Esophagus squamous epithelium (tissue), 5 donors: ENCODE measurements at regions not wholly inside any gene's neighbourhood (a gene's known extent, or its start where the extent isn't known, plus 50 kb on each side); places are given as distances from the start of the nearest gene placed in this dataset.
A peak's percentile ranks its signal among the peaks of the same experiment; 100 is the strongest.

Experiments used
- DNase-seq: peaks from one replicate; lab custom pipeline; 2025; lab: John Stamatoyannopoulos, UW
- H3K27ac ChIP-seq, 4 donors: fragments of 200-600 bp; sonication (generic); one replicate each; pipeline ENCODE4 v1.5.1; 2016 to 2019; ENCODE audit warnings: mild to moderate bottlenecking in 1 of 4
- H3K27me3 ChIP-seq, 4 donors: fragments of 200-600 bp; sonication (generic); 1 replicate in 3 of 4; 2 replicates in 1 of 4; pipeline versions ENCODE4 v1.5.1 to v1.6.0; 2017 to 2021; ENCODE audit warnings: antibody characterized with exemption in 1 of 4
- H3K36me3 ChIP-seq, 3 donors: fragments of 200-600 bp; sonication (generic); one replicate each; pipeline ENCODE4 v1.5.1; 2016 to 2019
- H3K4me1 ChIP-seq, 3 donors: fragments of 200-600 bp; sonication (generic); one replicate each; pipeline ENCODE4 v1.5.1; 2017 to 2019
- H3K4me3 ChIP-seq, 4 donors: fragments of 200-600 bp; sonication (generic); 1 replicate in 3 of 4; 2 replicates in 1 of 4; pipeline ENCODE4 v1.5.1; 2016 to 2019; ENCODE audit warnings: mild to moderate bottlenecking in 2 of 4, moderate library complexity in 1 of 4
- H3K9me3 ChIP-seq, 3 donors: fragments of 200-600 bp; sonication (generic); one replicate each; pipeline ENCODE4 v1.5.1; 2016 to 2019
- CTCF ChIP-seq, 6 experiments: fragments of 450-650 bp in 4 of 6; fragments of 200-600 bp in 2 of 6; sonication (generic) in 2 of 6; IDR thresholded peaks; one replicate each; pipeline ENCODE4 v1.5.1; 2016 to 2019; ENCODE audit warnings: antibody characterized with exemption in 6 of 6, mild to moderate bottlenecking in 4 of 6, moderate library complexity in 4 of 6
- POLR2A ChIP-seq, 4 donors: fragments of 450-650 bp; IDR thresholded peaks; one replicate each; pipeline ENCODE4 v1.6.1; 2017; ENCODE audit warnings: antibody characterized with exemption in 4 of 4, mild to moderate bottlenecking in 4 of 4, moderate library complexity in 3 of 4
- WGBS, 2 donors: methylation state at CpG; one replicate each; pipeline ENCODE4 v1.1.5; 2018; 5-methylcytosine and 5-hydroxymethylcytosine counted together
- intact Hi-C: fragments of 100-400 bp; cut with DNase I; formaldehyde crosslinking; loops from one replicate; pipeline ENCODE4 v1.15.0; 2022
- donor health status: DM: yes; HTN: yes; CAD: no.

DNA sequence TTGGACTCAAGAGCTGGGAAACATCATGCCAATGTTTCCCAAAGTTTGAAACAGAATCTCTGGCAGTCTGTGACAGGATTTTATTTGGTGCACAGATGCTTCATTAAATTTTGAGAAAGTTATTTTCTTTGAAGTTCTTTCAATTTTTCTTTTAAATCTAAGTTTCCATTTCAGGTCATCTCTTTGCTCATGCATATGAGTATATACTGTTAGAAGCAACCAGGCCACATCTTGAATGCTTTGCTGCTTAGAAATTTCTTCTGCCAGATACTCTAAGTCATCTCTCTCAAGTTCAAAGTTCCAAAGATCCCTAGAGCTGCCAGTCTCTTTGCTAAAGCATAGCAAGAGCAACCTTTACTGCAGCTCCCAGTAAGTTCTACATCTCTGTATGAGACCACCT is 59.1 kb upstream of the CCDC28A start:
- no peaks in the 10 kb centered on the region for H3K36me3 ChIP-seq
- intact Hi-C loops = no loop called here
- H3K4me3 ChIP-seq = no peak overlapping the region
- no peak for DNase-seq
- no peak overlapping the region for H3K27ac ChIP-seq
- H3K9me3 ChIP-seq = peaks cover 0 to 8% (median 0%) of the 10 kb centered on the region in 3 donors
- TF ChIP-seq POLR2A (IDR thresholded peaks at IDR 0.05) = no peak
- TF ChIP-seq CTCF (IDR thresholded peaks at IDR 0.05) = no peak
- H3K27me3 ChIP-seq = peaks cover 0 to 11% (median 0%) of the 10 kb centered on the region in 4 donors
- peaks cover 0 to 3% (median 2%) of the 10 kb centered on the region in 3 donors for H3K4me1 ChIP-seq

DNA sequence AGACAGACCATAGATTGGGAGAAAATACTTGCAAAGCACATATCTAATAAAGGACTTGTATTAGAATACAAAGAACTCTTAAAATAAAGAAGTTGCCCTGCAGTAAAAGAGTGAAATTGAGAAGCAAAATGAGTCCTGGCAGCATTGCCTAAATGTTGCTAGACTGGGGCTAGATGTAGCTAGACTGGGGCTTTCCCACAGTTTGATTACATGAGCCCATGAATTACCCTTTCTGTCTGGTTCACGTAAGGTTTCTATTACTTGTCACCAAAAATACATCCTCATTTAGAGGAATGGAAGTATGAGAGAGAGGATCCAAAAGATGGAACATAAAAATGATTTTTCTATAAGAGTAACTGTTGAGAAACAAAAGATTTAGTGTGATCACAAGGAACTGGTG is 57.6 kb upstream of the CCDC28A start:
- no peak for DNase-seq
- Histone ChIP-seq H3K9me3 (peaks cover 0 to 8% (median 0%) of the 10 kb centered on the region in 3 donors), H3K27ac (no peak overlapping the region), H3K36me3 (no peaks in the 10 kb centered on the region), H3K27me3 (peaks cover 0 to 7% (median 0%) of the 10 kb centered on the region in 4 donors), H3K4me3 (no peak overlapping the region), H3K4me1 (peaks cover 0 to 8% (median 5%) of the 10 kb centered on the region in 3 donors)
- TF ChIP-seq POLR2A (IDR thresholded peaks at IDR 0.05) (no peak), CTCF (IDR thresholded peaks at IDR 0.05) (no peak)
- intact Hi-C loops = no loop called here
- WGBS, 2 donors = 76 to 77% methylated on average over 1 of the region's 1 CpG

GRCh38 chr6:138716971-138717665 is 56.5 kb upstream of the CCDC28A start:
- TF ChIP-seq POLR2A (IDR thresholded peaks at IDR 0.05) (no peak), CTCF (IDR thresholded peaks at IDR 0.05) (no peak)
- Histone ChIP-seq H3K27me3 (no peaks in the 10 kb centered on the region), H3K27ac (no peak overlapping the region), H3K4me3 (no peak overlapping the region), H3K4me1 (peaks cover 0 to 8% (median 5%) of the 10 kb centered on the region in 3 donors), H3K36me3 (no peaks in the 10 kb centered on the region), H3K9me3 (peaks cover 0 to 8% (median 0%) of the 10 kb centered on the region in 3 donors)
- intact Hi-C loops = no loop called here
- DNase-seq = no peak
- WGBS, 2 donors = 74 to 82% methylated on average over 4 of the region's 4 CpGs

- 35 to 52% methylated on average over 2 to 3 of the region's 3 CpGs for WGBS, 2 donors
Measured at GRCh38 chr6:138719011-138719635, 54.4 kb upstream of the CCDC28A start.

More at GRCh38 chr6:138719011-138719635, 54.4 kb upstream of the CCDC28A start:
- intact Hi-C loops = no loop called here
- no peak for DNase-seq
- H3K36me3 ChIP-seq = no peaks in the 10 kb centered on the region
- H3K27me3 ChIP-seq = no peaks in the 10 kb centered on the region
- H3K4me3 ChIP-seq = no peak overlapping the region
- TF ChIP-seq CTCF (IDR thresholded peaks at IDR 0.05) = no peak
- no peak for TF ChIP-seq POLR2A (IDR thresholded peaks at IDR 0.05)
- peaks cover 0 to 16% (median 9%) of the 10 kb centered on the region in 3 donors for H3K4me1 ChIP-seq
- peak overlapping the region in 2 of 4 donors; percentile 39 to 54 for H3K27ac ChIP-seq
- H3K9me3 ChIP-seq = peaks cover 0 to 2% (median 0%) of the 10 kb centered on the region in 3 donors
